Adrenal gland (tissue), 5 donors: ENCODE measurements at regions not wholly inside any gene's neighbourhood (a gene's known extent, or its start where the extent isn't known, plus 50 kb on each side); places are given as distances from the start of the nearest gene placed in this dataset.

Experiments used
- CTCF ChIP-seq, 6 experiments: fragments of 450-650 bp in 4 of 6; fragments of 200-600 bp in 2 of 6; sonication (generic) in 1 of 6; IDR thresholded peaks; 1 replicate in 5 of 6; 2 replicates in 1 of 6; pipeline versions ENCODE4 v1.5.1 to v1.8.0; 2016 to 2021; ENCODE audit warnings: antibody characterized with exemption in 6 of 6, mild to moderate bottlenecking in 2 of 6, moderate library complexity in 1 of 6
- POLR2A ChIP-seq, 2 donors: fragments of 450-650 bp; IDR thresholded peaks; one replicate each; pipeline ENCODE4 v1.6.1; 2017; ENCODE audit warnings: antibody characterized with exemption in 2 of 2, mild to moderate bottlenecking in 2 of 2, moderate library complexity in 1 of 2
- donor health status: DM: no; HTN: no; CAD: no.

GRCh38 chr5:2863675-2864433 lies 112.4 kb upstream of the IRX2 start:
- TF ChIP-seq CTCF (IDR thresholded peaks at IDR 0.05) (no peak), POLR2A (IDR thresholded peaks at IDR 0.05) (no peak)
